HCT116 (cell line): ENCODE measurements at regions not wholly inside any gene's neighbourhood (a gene's known extent, or its start where the extent isn't known, plus 50 kb on each side); places are given as distances from the start of the nearest gene placed in this dataset.
"Not testable (repeated sequence)": the region's sequence is repeated elsewhere in the genome, so short reads cannot be mapped to it uniquely, and the experiment has no call there.

Experiments
- ATAC-seq: fragments of 200-7000 bp; cut with Tn5 transposase; 2 replicates; pipeline ENCODE4 v1.9.1; 2020; ENCODE audit warnings: mild to moderate bottlenecking, moderate library complexity
- BruUV-seq: library from RNA; stranded (reverse); fragments of 400-500 nt; replicated peaks from 2 replicates; lab custom pipeline; 2021; lab: Mats Ljungman, UMichigan
- CTCF ChIA-PET: fragments of 300-600 bp; sonication (Branson Sonifier 250); formaldehyde crosslinking; loops from one replicate; lab custom pipeline; 2021; ENCODE audit warnings: antibody characterized with exemption; lab: Charles Lee
- POLR2A ChIA-PET: fragments of 300-600, 350-600 bp; sonication (Branson Sonifier 250); formaldehyde crosslinking; loops from one replicate; lab custom pipeline; 2021; ENCODE audit warnings: antibody characterized with exemption; lab: Charles Lee
- RAD21 ChIA-PET, 2 experiments: fragments of 300-600 bp; sonication (Branson Sonifier 250); formaldehyde crosslinking; loops; one replicate each; lab custom pipeline; 2023; ENCODE audit warnings: low total read pairs in 2 of 2; ENCODE audit not compliant: uncharacterized antibody in 2 of 2, unreplicated experiment in 2 of 2, low non-redundant PET in 1 of 2; lab: Charles Lee
- DNase-seq: peaks from one replicate; pipeline ENCODE4 v3.0.0-alpha.2; 2010; ENCODE audit warnings: low read depth, low spot score
- H2AFZ ChIP-seq: fragments of 200-600 bp; shearing (Covaris generic), sonication (generic); 2 replicates; pipeline ENCODE4 v1.6.1; 2017; ENCODE audit warnings: low read depth, mixed run types, mixed read lengths, antibody characterized with exemption, low read length; ENCODE audit not compliant: poor library complexity, severe bottlenecking
- H3K27ac ChIP-seq: 2 replicates; pipeline ENCODE4 v1.5.1; 2012; ENCODE audit warnings: low read depth, low read length
- H3K27me3 ChIP-seq: fragments of 200-600 bp; sonication (generic); 2 replicates; pipeline ENCODE4 v1.6.1; 2016; ENCODE audit warnings: mixed run types, low read length, mixed read lengths; ENCODE audit not compliant: insufficient read depth
- H3K36me3 ChIP-seq, 2 experiments: fragments of 200-500 bp in 1 of 2; fragments of 200-600 bp in 1 of 2; sonication (Bioruptor generic) in 1 of 2; sonication (generic) in 1 of 2; 2 replicates each; pipeline versions ENCODE4 v1.5.1 to v1.6.1; 2014 to 2016; ENCODE audit warnings: low read length in 2 of 2, inconsistent platforms in 1 of 2, mixed read lengths in 1 of 2, mixed run types in 1 of 2; ENCODE audit not compliant: insufficient read depth in 2 of 2, control insufficient read depth in 1 of 2
- H3K4me1 ChIP-seq, 2 experiments: fragments of 200-600 bp in 1 of 2; sonication (generic) in 1 of 2; 2 replicates each; pipeline versions ENCODE4 v1.5.1 to v1.6.1; 2012 to 2017; ENCODE audit warnings: low read length in 2 of 2, inconsistent platforms in 1 of 2, mild to moderate bottlenecking in 1 of 2, mixed read lengths in 1 of 2, mixed run types in 1 of 2, moderate library complexity in 1 of 2; ENCODE audit not compliant: insufficient read depth in 2 of 2, control insufficient read depth in 1 of 2
- H3K4me2 ChIP-seq: fragments of 200-600 bp; sonication (generic); 2 replicates; pipeline ENCODE4 v1.6.1; 2017; ENCODE audit warnings: mixed run types, low read length, mixed read lengths
- H3K4me3 ChIP-seq, 2 experiments: fragments of 200-600 bp in 1 of 2; sonication (generic) in 1 of 2; replicated peaks in 1 of 2; 2 replicates each; pipeline ENCODE4 v1.5.1; 2011 to 2016; ENCODE audit warnings: low read length in 2 of 2, control low read depth in 1 of 2, low read depth in 1 of 2, mild to moderate bottlenecking in 1 of 2, mixed read lengths in 1 of 2, mixed run types in 1 of 2
- H3K79me2 ChIP-seq: fragments of 200-600 bp; sonication (generic); 2 replicates; pipeline ENCODE4 v1.6.1; 2017; ENCODE audit warnings: mild to moderate bottlenecking, mixed run types, low read length, moderate library complexity, mixed read lengths; ENCODE audit not compliant: insufficient read depth
- H3K9ac ChIP-seq: fragments of 200-600 bp; sonication (generic); 2 replicates; pipeline ENCODE4 v1.6.1; 2016; ENCODE audit warnings: low read length, mixed read lengths
- H3K9me2 ChIP-seq: fragments of 200-600 bp; sonication (generic), shearing (Covaris generic); 2 replicates; pipeline ENCODE4 v1.6.1; 2017; ENCODE audit warnings: mixed run types, mild to moderate bottlenecking, moderate library complexity; ENCODE audit not compliant: insufficient read depth
- H3K9me3 ChIP-seq, 2 experiments: fragments of 200-500 bp in 1 of 2; fragments of 200-600 bp in 1 of 2; sonication (Bioruptor generic) in 1 of 2; sonication (generic) in 1 of 2; 2 replicates each; pipeline ENCODE4 v1.6.1; 2014 to 2017; ENCODE audit warnings: low read length in 2 of 2, mixed read lengths in 2 of 2, inconsistent platforms in 1 of 2, low read depth in 1 of 2, mild to moderate bottlenecking in 1 of 2, mixed run types in 1 of 2, moderate library complexity in 1 of 2; ENCODE audit not compliant: control insufficient read depth in 1 of 2, insufficient read depth in 1 of 2
- H4K20me1 ChIP-seq: fragments of 200-600 bp; sonication (generic), shearing (Covaris generic); 2 replicates; pipeline ENCODE4 v1.6.1; 2017; ENCODE audit warnings: mixed run types, mild to moderate bottlenecking, moderate library complexity; ENCODE audit not compliant: insufficient read depth
- RAD21 ChIP-seq: IDR thresholded peaks from 2 replicates; pipeline ENCODE4 v1.6.1; 2012; ENCODE audit warnings: low read depth, mild to moderate bottlenecking
- intact Hi-C: fragments of 100-400 bp; cut with micrococcal nuclease; formaldehyde crosslinking; loops from 2 replicates; pipeline ENCODE4 v1.10.0; 2022

DNA sequence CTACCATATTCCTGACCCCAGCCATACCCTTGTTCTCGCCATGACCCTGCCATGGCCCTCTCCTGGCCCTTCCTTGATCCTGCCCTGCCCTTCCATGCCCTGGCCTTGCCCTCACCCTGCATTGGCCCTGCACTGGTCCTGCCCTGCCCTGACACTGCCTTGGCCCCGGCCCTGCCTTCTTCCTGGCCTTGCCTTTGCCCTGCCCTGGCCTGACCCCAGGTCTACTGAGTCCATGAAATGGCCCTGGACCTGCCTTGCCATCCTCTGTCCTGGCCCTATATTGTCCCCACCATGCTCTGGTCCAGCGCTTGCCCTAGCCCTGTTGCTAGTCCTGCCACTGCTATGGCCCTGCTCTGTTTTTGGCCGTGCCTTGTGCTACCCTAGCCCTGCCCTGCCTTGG is 536.1 kb downstream of the FOXD4L6 start:
- H3K9me2 ChIP-seq, H2AFZ ChIP-seq, H3K27ac ChIP-seq, ATAC-seq, H3K4me2 ChIP-seq, RAD21 ChIA-PET, H3K9me3 ChIP-seq, H3K27me3 ChIP-seq, H3K4me1 ChIP-seq, POLR2A ChIA-PET, intact Hi-C loops, H3K4me3 ChIP-seq, H3K9ac ChIP-seq, DNase-seq, H3K36me3 ChIP-seq, H4K20me1 ChIP-seq, H3K79me2 ChIP-seq, BruUV-seq, CTCF ChIA-PET: not testable (repeated sequence)

GRCh38 chr9:40591915-40592314 is 536.6 kb downstream of the FOXD4L6 start:
- H3K9ac ChIP-seq, H3K79me2 ChIP-seq, H3K27me3 ChIP-seq, POLR2A ChIA-PET, H4K20me1 ChIP-seq, RAD21 ChIA-PET, DNase-seq, H3K4me2 ChIP-seq, H3K4me1 ChIP-seq, ATAC-seq, H2AFZ ChIP-seq, BruUV-seq, H3K27ac ChIP-seq, H3K9me3 ChIP-seq, H3K4me3 ChIP-seq, H3K9me2 ChIP-seq, CTCF ChIA-PET, H3K36me3 ChIP-seq, intact Hi-C loops: not testable (repeated sequence)

DNA sequence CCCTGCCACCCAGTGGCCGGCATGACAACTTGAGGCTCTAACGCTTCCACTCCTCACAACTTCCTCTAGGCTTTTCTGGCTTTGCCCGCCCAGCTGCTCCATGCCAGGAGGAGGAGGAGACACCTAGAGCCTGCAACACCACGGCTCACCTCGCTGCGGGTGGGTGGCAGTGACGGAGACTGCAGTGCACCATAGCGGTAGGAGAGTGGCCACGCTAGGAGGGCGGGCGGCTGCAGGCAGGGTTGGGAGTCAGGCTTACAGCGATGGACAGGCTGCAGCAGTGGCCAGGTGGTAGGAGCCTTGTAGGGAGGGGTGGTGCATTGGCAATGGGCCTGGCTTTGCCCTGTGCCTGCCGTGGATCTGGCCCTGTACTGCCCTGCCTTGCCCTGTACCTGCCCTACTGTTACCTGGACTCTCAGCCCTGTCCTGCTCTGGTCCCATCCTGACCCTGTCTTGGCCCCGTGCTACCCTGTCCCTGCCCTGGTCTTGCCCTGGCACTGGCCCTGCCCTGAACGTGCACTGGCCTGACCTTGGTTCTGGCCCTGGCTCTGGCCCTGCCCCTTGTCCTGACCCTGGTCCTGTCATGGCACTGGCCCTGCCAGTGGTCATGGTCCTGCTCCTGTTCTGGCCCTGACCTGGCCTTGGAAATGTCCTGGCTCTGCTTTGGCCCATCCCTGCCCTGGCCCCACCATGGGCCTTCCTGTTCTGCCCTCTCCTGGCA is 540.8 kb downstream of the FOXD4L6 start:
- Histone ChIP-seq H3K27ac (peak overlapping the region; percentile 38; the same call in 1 of the 2 replicates), H3K4me2 (peak overlapping the region; percentile 21; the same call in 1 of the 2 replicates)
- POLR2A ChIA-PET, H3K9me3 ChIP-seq, H3K4me3 ChIP-seq, CTCF ChIA-PET, intact Hi-C loops, H4K20me1 ChIP-seq, H3K27me3 ChIP-seq, H3K9ac ChIP-seq, H2AFZ ChIP-seq, H3K4me1 ChIP-seq, DNase-seq, RAD21 ChIA-PET, BruUV-seq, ATAC-seq, H3K9me2 ChIP-seq, H3K36me3 ChIP-seq, H3K79me2 ChIP-seq: not testable (repeated sequence)
- peak; percentile 21; the same call in 1 of the 2 replicates for TF ChIP-seq RAD21

GRCh38 chr9:40584039-40584438 is 544.4 kb downstream of the FOXD4L6 start:
- H2AFZ ChIP-seq, ATAC-seq, H3K27me3 ChIP-seq, H3K4me3 ChIP-seq, H3K9me3 ChIP-seq, CTCF ChIA-PET, H4K20me1 ChIP-seq, H3K79me2 ChIP-seq, RAD21 ChIA-PET, POLR2A ChIA-PET, H3K9me2 ChIP-seq, H3K4me2 ChIP-seq, H3K4me1 ChIP-seq, intact Hi-C loops, DNase-seq, BruUV-seq, H3K27ac ChIP-seq, H3K36me3 ChIP-seq, H3K9ac ChIP-seq: not testable (repeated sequence)
